Kidney glomerular epithelial cell (primary cell): ENCODE measurements at regions not wholly inside any gene's neighbourhood (a gene's known extent, or its start where the extent isn't known, plus 50 kb on each side); places are given as distances from the start of the nearest gene placed in this dataset.

Experiments used
- DNase-seq: peaks from one replicate; lab custom pipeline; 2025; lab: John Stamatoyannopoulos, UW

DNA sequence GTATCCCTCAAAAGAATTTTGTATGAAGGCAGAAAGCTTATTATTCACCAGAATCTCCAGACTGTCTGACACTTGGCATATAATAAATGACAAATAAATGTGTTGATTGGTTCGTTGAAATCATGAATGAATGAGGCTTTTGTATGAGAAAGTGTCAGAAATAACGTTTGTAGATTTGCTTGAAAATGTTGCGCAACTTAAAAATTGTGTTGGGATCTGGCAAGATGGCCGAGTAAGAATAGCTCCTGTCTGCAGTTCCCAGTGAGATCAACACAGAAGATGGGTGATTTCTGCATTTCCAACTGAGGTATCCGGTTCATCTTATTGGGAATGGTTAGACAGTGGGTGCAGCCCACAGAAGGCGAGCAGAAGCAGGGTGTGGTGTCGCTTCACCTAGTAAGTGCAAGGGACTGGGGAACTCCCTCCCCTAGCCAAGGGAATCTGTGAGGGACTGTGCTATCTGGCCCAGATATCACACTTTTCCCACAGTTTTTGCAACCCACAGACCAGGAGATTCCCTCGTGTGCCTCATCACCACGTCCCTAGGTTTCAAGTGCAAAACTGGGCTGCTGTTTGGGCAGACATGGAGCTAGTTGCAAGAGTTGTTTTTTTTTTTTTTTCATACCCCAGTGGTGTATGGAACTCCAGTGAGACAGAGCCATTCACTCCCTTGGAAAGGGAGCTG, 759.0 kb downstream of the LTN1 start:
- no peak for DNase-seq

DNA sequence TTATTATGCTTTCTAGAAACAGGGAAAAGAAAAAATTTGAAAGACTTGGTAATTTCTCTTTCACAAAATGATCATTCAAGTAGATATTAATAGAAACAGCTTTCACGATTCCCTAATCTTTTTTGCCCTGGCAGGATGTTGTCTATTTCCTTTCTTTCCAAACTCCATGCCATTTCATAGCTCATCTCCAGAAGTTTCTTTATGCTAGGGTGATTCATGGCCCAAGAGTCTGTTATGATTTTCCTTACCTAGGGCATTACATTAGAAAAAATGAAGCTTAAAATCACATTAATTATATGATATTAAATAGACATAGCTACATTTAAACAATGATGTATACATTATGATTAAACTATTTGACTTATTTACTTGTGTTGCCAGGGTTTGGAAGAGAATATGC, 762.1 kb downstream of the LTN1 start:
- DNase-seq, result no peak

DNA sequence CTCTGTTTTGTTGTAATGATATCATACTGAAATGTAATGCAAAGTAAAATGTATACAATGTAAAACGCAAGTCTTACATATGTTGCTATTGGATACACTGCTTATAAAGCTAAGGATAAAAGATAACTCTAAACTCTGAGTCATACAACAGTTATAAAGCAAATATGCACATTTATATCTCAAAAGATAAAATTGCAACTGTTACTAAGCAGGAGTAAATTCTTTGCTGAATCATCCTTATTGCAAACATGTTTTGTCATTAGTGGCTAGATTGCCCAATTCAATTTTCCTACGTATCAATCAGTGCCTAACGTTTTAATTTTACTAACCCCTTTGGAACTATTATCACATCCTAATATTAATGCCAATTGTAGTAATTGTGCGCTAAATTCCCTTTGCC, 762.9 kb downstream of the LTN1 start:
- peak; percentile 8 for DNase-seq

DNA sequence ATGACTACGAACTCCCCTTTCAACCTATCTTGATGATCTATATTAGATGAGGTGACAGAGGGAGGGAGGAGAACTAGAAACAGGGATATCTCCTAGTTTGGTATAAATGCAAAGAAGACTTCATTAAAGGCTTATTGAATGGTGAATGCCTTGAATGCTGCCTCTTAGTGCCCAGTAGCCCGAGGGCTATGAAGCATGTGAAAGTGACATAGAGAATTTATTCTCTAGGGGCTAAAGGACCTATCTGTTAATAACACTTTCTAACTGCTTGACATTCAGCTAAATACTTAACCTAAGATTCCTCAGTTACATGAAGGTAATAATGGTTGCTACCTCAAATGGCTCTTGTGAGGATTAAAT, 764.1 kb downstream of the LTN1 start:
- no peak for DNase-seq

DNA sequence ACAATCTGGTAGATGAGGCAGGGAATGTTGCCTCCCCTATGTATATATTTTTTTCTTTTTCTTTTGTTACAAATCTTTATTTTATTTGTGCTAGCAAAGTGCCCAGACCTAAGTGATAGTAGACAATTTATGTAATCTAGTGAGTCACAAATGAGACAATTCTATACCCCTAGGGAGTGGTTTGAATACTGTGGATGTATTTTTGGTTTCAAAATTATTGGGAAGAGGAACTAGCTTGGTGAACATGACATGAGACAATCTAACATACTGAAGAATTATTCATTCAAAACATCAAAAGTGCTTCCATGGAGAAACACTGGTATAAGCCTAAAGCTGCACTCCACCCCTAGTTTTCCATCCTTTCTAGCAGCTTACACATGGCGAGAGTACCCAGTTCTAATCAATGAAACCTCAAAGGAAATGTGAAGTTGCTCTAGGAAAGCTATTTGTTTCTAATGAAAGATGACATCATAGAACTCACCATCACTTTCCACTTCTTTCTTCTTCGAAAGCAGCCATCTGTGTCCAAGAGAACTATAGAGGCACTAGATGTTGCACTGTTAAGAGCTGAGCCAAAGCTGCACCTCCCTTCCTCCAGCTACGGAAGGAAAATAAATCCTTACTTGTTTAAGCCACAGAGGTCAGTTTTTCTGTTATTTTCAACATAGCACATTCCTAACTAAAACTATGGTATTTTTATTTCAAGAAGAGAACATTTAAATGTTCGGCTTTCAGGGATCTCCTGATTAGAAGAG, 764.6 kb downstream of the LTN1 start:
- DNase-seq, result no peak

GRCh38 chr21:28226563-28226962, 766.1 kb downstream of the LTN1 start:
- no peak for DNase-seq

GRCh38 chr21:28224191-28224726, 768.4 kb downstream of the LTN1 start:
- DNase-seq, result peak; percentile 30

DNA sequence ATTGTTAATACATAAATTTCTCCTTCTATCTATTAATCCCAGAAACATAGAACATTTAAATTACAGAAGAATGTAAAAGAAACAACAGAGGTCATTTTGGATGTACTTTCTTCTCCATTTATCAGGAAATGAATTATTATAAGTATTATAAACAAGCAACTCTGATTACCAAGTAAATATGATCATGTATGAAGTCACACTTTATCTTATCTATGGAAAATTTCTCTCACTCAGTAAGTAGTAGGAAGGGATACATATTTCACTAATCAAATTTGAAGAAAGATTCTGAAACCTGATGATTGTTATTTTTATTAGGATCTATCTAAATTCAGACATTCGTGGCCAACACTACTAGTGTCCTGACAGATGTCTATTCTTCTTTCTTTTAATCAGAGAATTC, 770.7 kb downstream of the LTN1 start:
- DNase-seq, result no peak

GRCh38 chr21:28220680-28221079, 772.0 kb downstream of the LTN1 start:
- DNase-seq, result no peak

GRCh38 chr21:28216976-28217523, 775.6 kb downstream of the LTN1 start:
- no peak for DNase-seq

DNA sequence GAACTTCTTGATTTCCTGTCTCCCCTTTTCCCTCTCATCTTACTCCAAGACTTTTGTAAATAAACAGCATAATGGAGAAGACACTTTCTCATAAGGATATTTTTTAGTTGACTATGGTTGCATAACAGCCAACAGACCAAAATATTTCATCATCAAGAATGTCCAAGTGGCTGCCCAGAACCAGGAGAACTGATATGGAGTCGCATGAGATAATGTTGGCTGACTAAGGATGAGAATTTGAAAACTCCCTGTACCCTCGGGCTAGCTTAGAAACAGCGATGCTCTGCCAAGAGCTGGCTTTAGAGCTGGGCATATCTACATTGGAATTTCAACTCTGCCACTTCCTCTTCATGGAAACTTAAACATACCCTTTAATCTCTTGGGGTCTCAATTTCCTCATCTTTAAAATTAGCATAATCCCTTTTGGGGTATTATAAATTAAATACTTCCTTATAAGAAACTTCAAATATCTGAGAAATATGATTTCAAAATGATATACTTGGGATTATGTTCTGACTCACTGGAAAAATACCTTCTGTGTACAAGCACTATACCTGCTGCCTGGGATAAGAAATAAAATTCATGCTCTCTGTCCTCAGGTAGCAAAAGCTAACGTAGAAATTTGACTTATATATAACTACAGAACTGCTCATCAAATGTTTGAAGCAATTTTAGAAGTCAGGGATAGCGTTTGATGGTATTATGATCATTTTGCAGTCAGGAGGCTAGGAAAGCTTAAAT, 777.3 kb downstream of the LTN1 start:
- no peak for DNase-seq

DNA sequence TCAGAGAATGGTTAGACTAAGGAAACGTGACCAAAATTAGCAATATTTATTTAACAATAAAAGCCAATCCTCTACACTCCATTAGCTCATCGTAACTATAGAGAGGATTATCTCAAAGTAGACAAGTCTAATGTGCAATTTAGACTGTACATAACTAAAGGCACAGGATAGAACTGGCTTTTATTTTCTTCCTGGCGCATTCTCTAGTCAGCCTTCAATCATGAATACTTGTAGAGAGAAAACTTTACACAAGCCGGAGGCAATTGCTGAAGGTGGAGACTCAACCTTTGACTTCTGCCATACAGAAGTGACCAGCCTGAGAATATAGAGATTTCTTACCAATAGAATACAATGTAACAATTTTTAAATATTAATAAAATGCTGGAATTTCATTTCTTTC, 777.9 kb downstream of the LTN1 start:
- no peak for DNase-seq

DNA sequence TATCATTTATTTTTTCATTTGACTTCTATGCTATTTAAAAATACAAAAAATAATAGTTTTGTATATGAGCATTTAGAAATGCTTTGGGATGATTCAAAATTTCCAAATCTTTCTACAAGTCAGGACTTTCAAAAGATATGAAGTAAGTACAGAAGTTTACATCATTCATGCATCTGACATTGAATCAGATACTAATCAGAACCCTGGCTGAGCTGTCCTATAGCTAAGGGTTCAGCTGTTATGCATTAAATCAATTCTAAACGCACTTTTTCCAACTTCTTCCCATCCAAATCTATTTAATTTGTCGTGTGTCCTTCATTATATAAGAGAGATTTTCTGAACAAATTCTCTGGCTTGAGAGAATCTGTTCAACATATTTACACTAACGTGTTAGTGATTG, 779.4 kb downstream of the LTN1 start:
- DNase-seq, result no peak

- no peak for DNase-seq
Measured at GRCh38 chr21:28212061-28212460, 780.6 kb downstream of the LTN1 start.

DNA sequence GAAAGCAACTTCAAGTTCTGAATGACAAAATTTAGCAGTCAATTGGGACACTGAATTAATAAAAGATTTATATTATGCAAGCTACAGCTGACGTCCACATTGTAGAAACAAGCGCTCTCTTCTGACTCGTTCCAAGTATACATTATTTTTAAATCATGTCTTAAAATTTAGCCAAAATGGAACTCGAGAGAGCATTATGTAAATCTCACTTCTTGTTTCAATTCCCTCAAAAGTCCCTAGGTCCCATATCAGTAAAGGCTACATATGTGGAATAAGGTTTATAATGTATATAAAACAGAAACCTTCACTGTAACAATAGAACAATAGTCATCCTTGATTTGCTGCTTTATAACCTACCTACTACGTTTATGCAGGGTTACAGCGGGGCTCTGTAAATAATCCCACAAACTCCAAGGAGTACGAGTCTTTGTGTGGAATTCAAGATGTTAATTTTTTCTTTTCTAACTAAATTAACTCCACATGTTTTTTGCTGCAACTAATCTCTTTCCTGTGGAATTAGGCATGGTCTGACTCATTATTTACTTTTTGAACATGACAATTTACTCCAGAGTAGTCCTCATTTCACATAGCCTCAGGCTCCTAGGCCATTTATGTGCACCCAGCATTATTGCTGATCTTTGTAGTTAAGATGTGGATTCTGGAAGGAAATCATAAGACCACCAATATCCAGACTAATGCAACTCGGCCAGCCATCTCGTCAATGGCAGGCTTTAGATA, 785.1 kb downstream of the LTN1 start:
- no peak for DNase-seq

GRCh38 chr21:28200726-28201125, 792.0 kb downstream of the LTN1 start:
- DNase-seq, result no peak

- DNase-seq, result no peak
Measured at GRCh38 chr21:28196981-28197380, 795.7 kb downstream of the LTN1 start.

GRCh38 chr21:28193189-28193588, 799.5 kb downstream of the LTN1 start:
- DNase-seq, result no peak

GRCh38 chr21:28186604-28187003, 806.1 kb downstream of the LTN1 start:
- DNase-seq, result no peak

- no peak for DNase-seq
Measured at GRCh38 chr21:28181730-28182129, 810.9 kb downstream of the LTN1 start.

DNA sequence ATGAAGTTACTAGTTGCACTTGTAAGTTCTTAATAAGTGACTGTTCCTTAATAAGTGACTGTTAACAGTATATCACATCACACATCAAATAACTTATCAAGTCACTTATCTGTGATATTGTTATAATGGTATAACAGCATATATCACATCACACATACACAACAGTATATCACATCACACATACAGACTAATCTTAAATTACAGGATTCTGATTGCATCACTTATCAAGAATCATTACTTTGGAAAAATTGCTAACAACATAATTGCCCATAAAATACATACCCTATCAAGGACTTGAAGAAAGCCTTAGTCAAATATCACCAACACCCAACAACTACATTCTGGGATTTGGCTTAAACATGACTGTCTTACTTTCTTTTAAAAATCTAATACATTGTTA, 813.5 kb downstream of the LTN1 start:
- no peak for DNase-seq

GRCh38 chr21:28177124-28177523, 815.6 kb downstream of the LTN1 start:
- no peak for DNase-seq
